Testis (tissue), 2 donors: ENCODE measurements at regions not wholly inside any gene's neighbourhood (a gene's known extent, or its start where the extent isn't known, plus 50 kb on each side); places are given as distances from the start of the nearest gene placed in this dataset.

Experiments
- DNase-seq: peaks from one replicate; pipeline ENCODE4 v3.0.0-alpha.2; 2019
- H3K27ac ChIP-seq, 2 donors: fragments of 200-600 bp; sonication (generic); one replicate each; pipeline ENCODE4 v1.5.1; 2019
- H3K27me3 ChIP-seq: fragments of 200-600 bp; sonication (generic); one replicate; pipeline ENCODE4 v1.5.1; 2019
- H3K36me3 ChIP-seq: fragments of 200-600 bp; sonication (generic); one replicate; pipeline ENCODE4 v1.5.1; 2017; ENCODE audit warnings: low read depth; ENCODE audit errors: missing control alignments
- H3K4me1 ChIP-seq: fragments of 200-600 bp; sonication (generic); one replicate; pipeline ENCODE4 v1.5.1; 2019
- H3K4me3 ChIP-seq, 2 donors: fragments of 200-600 bp; sonication (generic); one replicate each; pipeline ENCODE4 v1.5.1; 2017 to 2019
- H3K9me3 ChIP-seq: fragments of 200-600 bp; sonication (generic); one replicate; pipeline ENCODE4 v1.5.1; 2017
- CTCF ChIP-seq, 3 experiments: fragments of 450-650 bp in 2 of 3; fragments of 200-600 bp in 1 of 3; sonication (generic) in 1 of 3; IDR thresholded peaks; one replicate each; pipeline ENCODE4 v1.5.1; 2016 to 2019; ENCODE audit warnings: antibody characterized with exemption in 3 of 3, mild to moderate bottlenecking in 2 of 3, moderate library complexity in 1 of 3
- POLR2A ChIP-seq: fragments of 450-650 bp; IDR thresholded peaks from one replicate; pipeline ENCODE4 v1.6.1; 2017; ENCODE audit warnings: antibody characterized with exemption, mild to moderate bottlenecking, moderate library complexity
- WGBS, 2 donors: methylation state at CpG; one replicate each; pipeline ENCODE4 v1.1.5; 2018; 5-methylcytosine and 5-hydroxymethylcytosine counted together
- intact Hi-C: fragments of 100-400 bp; cut with DNase I; formaldehyde crosslinking; loops from one replicate; pipeline ENCODE4 v1.15.1; 2023; ENCODE audit warnings: low total_unique reads

- Histone ChIP-seq H3K36me3 (no peaks in the 10 kb centered on the region), H3K27me3 (no peaks in the 10 kb centered on the region), H3K4me1 (no peaks in the 10 kb centered on the region), H3K4me3 (no peak overlapping the region), H3K27ac (no peak overlapping the region), H3K9me3 (no peaks in the 10 kb centered on the region)
- DNase-seq, result no peak
- intact Hi-C loops, result no loop called here
- TF ChIP-seq CTCF (IDR thresholded peaks at IDR 0.05), result no peak
- no peak for TF ChIP-seq POLR2A
Observed at GRCh38 chr20:11352041-11352440, 565.7 kb upstream of the BTBD3 start.

DNA sequence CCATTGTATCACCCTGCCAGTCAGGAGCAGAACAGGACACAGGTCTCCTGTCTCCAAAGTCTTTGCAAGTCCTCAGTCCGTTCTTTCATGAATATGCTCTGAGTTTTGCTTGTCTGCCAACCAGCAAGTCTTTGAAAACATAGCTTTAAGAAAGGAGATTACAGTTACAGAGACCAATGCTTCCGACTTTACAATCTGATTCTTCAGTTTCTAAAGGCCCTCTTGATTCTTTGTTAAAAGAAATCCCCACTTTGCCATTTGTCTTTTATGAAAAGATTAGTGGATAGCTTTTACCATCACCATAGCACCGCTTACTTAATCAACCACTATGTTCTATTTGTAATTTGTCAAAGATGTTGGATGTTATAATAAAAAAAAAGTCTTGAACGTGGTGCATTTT lies 562.8 kb upstream of the BTBD3 start:
- no peaks in the 10 kb centered on the region for H3K36me3 ChIP-seq
- H3K9me3 ChIP-seq, result no peaks in the 10 kb centered on the region
- H3K4me1 ChIP-seq, result no peaks in the 10 kb centered on the region
- H3K27ac ChIP-seq, result no peak overlapping the region
- no peak for DNase-seq
- intact Hi-C loops, result no loop called here
- TF ChIP-seq POLR2A, result no peak
- no peak for TF ChIP-seq CTCF (IDR thresholded peaks at IDR 0.05)
- WGBS, 2 donors, result 91 to 92% methylated on average over 4 of the region's 4 CpGs
- H3K4me3 ChIP-seq, result no peak overlapping the region
- no peaks in the 10 kb centered on the region for H3K27me3 ChIP-seq

- Histone ChIP-seq H3K4me3 (no peak overlapping the region), H3K27me3 (no peaks in the 10 kb centered on the region), H3K4me1 (no peaks in the 10 kb centered on the region), H3K36me3 (no peaks in the 10 kb centered on the region), H3K27ac (no peak overlapping the region), H3K9me3 (no peaks in the 10 kb centered on the region)
- WGBS, 2 donors, result 89 to 93% methylated on average over 3 of the region's 3 CpGs
- no peak for DNase-seq
- TF ChIP-seq CTCF (IDR thresholded peaks at IDR 0.05) (no peak), POLR2A (no peak)
- intact Hi-C loops, result no loop called here
Observed at GRCh38 chr20:11355345-11355744, 562.3 kb upstream of the BTBD3 start.

DNA sequence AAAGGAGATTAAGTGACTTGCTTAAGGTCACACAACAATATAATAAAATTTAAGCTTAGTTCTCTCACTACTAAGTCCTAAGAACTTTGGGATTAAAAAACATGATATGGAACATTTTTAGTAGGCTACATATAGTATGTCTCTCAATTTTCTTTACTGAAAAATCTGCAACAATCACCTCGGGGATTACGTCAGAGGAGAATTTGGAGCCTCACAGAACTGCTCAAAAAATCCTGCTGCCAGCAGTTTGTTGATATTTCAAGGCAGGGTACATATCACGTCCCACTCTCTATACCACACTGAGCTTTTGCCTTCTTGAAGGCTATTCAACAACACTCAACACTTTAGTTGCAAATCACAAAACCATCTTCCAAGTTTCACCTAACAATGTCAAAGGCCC lies 561.6 kb upstream of the BTBD3 start:
- Histone ChIP-seq H3K4me1 (no peaks in the 10 kb centered on the region), H3K9me3 (no peaks in the 10 kb centered on the region), H3K27ac (no peak overlapping the region), H3K4me3 (no peak overlapping the region), H3K27me3 (no peaks in the 10 kb centered on the region), H3K36me3 (no peaks in the 10 kb centered on the region)
- TF ChIP-seq CTCF (IDR thresholded peaks at IDR 0.05), result no peak
- TF ChIP-seq POLR2A, result no peak
- WGBS, 2 donors, result 68 to 95% methylated on average over 3 of the region's 3 CpGs
- no peak for DNase-seq
- intact Hi-C loops, result no loop called here

- no peaks in the 10 kb centered on the region for H3K36me3 ChIP-seq
- TF ChIP-seq CTCF (IDR thresholded peaks at IDR 0.05) (no peak), POLR2A (no peak)
- 72 to 89% methylated on average over 3 of the region's 3 CpGs for WGBS, 2 donors
- H3K4me1 ChIP-seq, result no peaks in the 10 kb centered on the region
- DNase-seq, result no peak
- no peak overlapping the region for H3K27ac ChIP-seq
- H3K9me3 ChIP-seq, result no peaks in the 10 kb centered on the region
- intact Hi-C loops, result no loop called here
- no peaks in the 10 kb centered on the region for H3K27me3 ChIP-seq
- H3K4me3 ChIP-seq, result no peak overlapping the region
Observed at GRCh38 chr20:11362450-11362849, 555.2 kb upstream of the BTBD3 start.
